Liver (tissue), 8 donors: ENCODE measurements at regions not wholly inside any gene's neighbourhood (a gene's known extent, or its start where the extent isn't known, plus 50 kb on each side); places are given as distances from the start of the nearest gene placed in this dataset.

ENCODE experiments used
- DNase-seq: peaks from one replicate; pipeline ENCODE4 v3.0.0-alpha.2; 2017; ENCODE audit warnings: low spot score
- H3K27ac ChIP-seq, 2 donors: one replicate each; pipeline ENCODE4 v1.7.0; 2013; ENCODE audit warnings: inconsistent platforms in 2 of 2, low read length in 2 of 2, control low read depth in 1 of 2, low read depth in 1 of 2, mild to moderate bottlenecking in 1 of 2
- H3K27me3 ChIP-seq, 4 donors: one replicate each; pipeline versions ENCODE4 v1.6.1 to v1.7.0; 2013; ENCODE audit warnings: low read length in 3 of 4, inconsistent platforms in 1 of 4, mild to moderate bottlenecking in 1 of 4, moderate library complexity in 1 of 4; ENCODE audit not compliant: control insufficient read depth in 4 of 4, insufficient read depth in 4 of 4
- H3K36me3 ChIP-seq, 4 donors: one replicate each; pipeline versions ENCODE4 v1.6.1 to v1.7.0; 2013; ENCODE audit warnings: low read length in 3 of 4, mild to moderate bottlenecking in 3 of 4, low read depth in 1 of 4, moderate library complexity in 1 of 4; ENCODE audit not compliant: control insufficient read depth in 4 of 4, insufficient read depth in 3 of 4
- H3K4me1 ChIP-seq, 4 donors: one replicate each; pipeline versions ENCODE4 v1.6.1 to v1.7.0; 2013; ENCODE audit warnings: low read length in 3 of 4, mild to moderate bottlenecking in 3 of 4, moderate library complexity in 1 of 4; ENCODE audit not compliant: control insufficient read depth in 4 of 4, insufficient read depth in 4 of 4
- H3K4me3 ChIP-seq, 3 donors: one replicate each; pipeline versions ENCODE4 v1.6.1 to v1.7.0; 2013; ENCODE audit warnings: low read length in 3 of 3, control low read depth in 1 of 3, low read depth in 1 of 3, mild to moderate bottlenecking in 1 of 3
- H3K9ac ChIP-seq, 2 donors: one replicate each; pipeline ENCODE4 v1.7.0; 2013; ENCODE audit warnings: low read length in 2 of 2, mild to moderate bottlenecking in 2 of 2, moderate library complexity in 2 of 2, control low read depth in 1 of 2, low read depth in 1 of 2
- H3K9me3 ChIP-seq, 4 donors: one replicate each; pipeline versions ENCODE4 v1.6.1 to v1.7.0; 2013; ENCODE audit warnings: low read length in 3 of 4; ENCODE audit not compliant: control insufficient read depth in 4 of 4
- FOXA1 ChIP-seq: IDR thresholded peaks from 2 replicates; pipeline ENCODE4 v1.6.1; 2016; ENCODE audit warnings: antibody characterized with exemption
- FOXA2 ChIP-seq: IDR thresholded peaks from 2 replicates; pipeline ENCODE4 v1.6.1; 2016; ENCODE audit warnings: antibody characterized with exemption
- HNF4A ChIP-seq, 2 donors: conservative IDR thresholded peaks; 2 replicates each; pipeline ENCODE4 v1.6.1; 2016; ENCODE audit warnings: antibody characterized with exemption in 2 of 2, mild to moderate bottlenecking in 2 of 2
- HNF4G ChIP-seq: IDR thresholded peaks from 2 replicates; pipeline ENCODE4 v1.6.1; 2016; ENCODE audit warnings: antibody characterized with exemption
- JUND ChIP-seq, 2 donors: IDR thresholded peaks; 2 replicates each; pipeline ENCODE4 v1.6.1; 2016; ENCODE audit warnings: antibody characterized with exemption in 2 of 2
- NR2F2 ChIP-seq: IDR thresholded peaks from 2 replicates; pipeline ENCODE4 v1.6.1; 2016; ENCODE audit warnings: antibody characterized with exemption
- RXRA ChIP-seq, 2 donors: IDR thresholded peaks; 2 replicates each; pipeline ENCODE4 v1.6.1; 2017 to 2018; ENCODE audit warnings: antibody characterized with exemption in 2 of 2, mild to moderate bottlenecking in 1 of 2
- SP1 ChIP-seq: IDR thresholded peaks from 2 replicates; pipeline ENCODE4 v1.6.1; 2018; ENCODE audit warnings: antibody characterized with exemption, mild to moderate bottlenecking
- YY1 ChIP-seq: IDR thresholded peaks from 2 replicates; pipeline ENCODE4 v1.6.1; 2016; ENCODE audit warnings: antibody characterized with exemption, mild to moderate bottlenecking
- WGBS: extraction: QIAGEN DNeasy Blood & Tissue Kit; methylation state at CpG from one replicate; pipeline ENCODE4 v1.1.7; 2013; 5-methylcytosine and 5-hydroxymethylcytosine counted together
- TF ChIP-seq, protein P1 (sequence below): fragments of 150-350 bp; IDR thresholded peaks from 2 replicates; pipeline ENCODE4 v1.5.1; 2017; ENCODE audit warnings: improper control_type of control experiment, low read depth, low read length; ENCODE audit not compliant: missing input control
- TF ChIP-seq, protein P2 (sequence below): IDR thresholded peaks from 2 replicates; pipeline ENCODE4 v1.6.1; 2016; ENCODE audit warnings: antibody characterized with exemption
- TF ChIP-seq, protein P3 (sequence below): IDR thresholded peaks from 2 replicates; pipeline ENCODE4 v1.6.1; 2016; ENCODE audit warnings: antibody characterized with exemption
- TF ChIP-seq, protein P4 (sequence below): IDR thresholded peaks from 2 replicates; pipeline ENCODE4 v1.6.1; 2016; ENCODE audit warnings: antibody characterized with exemption
- TF ChIP-seq, protein P5 (sequence below): IDR thresholded peaks from 2 replicates; pipeline ENCODE4 v1.6.1; 2016; ENCODE audit warnings: antibody characterized with exemption, mild to moderate bottlenecking
- donor health status: healthy.
- donor health status: healthy.
- donor health status: healthy.
- donor health status: healthy.
- donor health status: healthy.

DNA sequence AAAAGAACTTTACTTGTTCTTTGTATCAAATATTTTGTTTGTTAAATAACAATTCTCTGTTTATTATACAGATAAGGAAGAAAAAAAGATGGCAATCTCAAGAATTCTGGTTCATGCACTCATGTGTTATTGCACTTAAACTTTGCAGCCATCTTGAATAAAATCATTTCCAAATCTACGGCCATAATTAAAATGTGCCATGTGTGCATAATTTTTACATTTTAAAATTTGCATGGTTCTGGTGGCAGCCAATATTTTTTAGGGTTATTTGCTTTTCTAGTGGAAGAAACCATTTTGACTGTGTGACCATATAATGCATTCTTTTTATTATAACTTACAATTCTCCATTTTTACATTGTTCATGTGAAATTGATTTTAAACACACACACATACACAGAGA is 1518.1 kb upstream of the ZEB2 start:
- 89% methylated on average over 1 of the region's 1 CpG for WGBS
- Histone ChIP-seq H3K27me3 (no peaks in the 10 kb centered on the region), H3K4me1 (no peaks in the 10 kb centered on the region), H3K9me3 (no peaks in the 10 kb centered on the region), H3K9ac (no peak overlapping the region), H3K36me3 (no peaks in the 10 kb centered on the region), H3K27ac (no peak overlapping the region), H3K4me3 (no peak overlapping the region)
- DNase-seq, result no peak
- TF ChIP-seq HNF4G (no peak), RXRA (IDR thresholded peaks at IDR 0.05) (no peak), NR2F2 (no peak), HNF4A (conservative IDR thresholded peaks at IDR 0.05) (no peak), SP1 (no peak)
- TF ChIP-seq, protein P1, sequence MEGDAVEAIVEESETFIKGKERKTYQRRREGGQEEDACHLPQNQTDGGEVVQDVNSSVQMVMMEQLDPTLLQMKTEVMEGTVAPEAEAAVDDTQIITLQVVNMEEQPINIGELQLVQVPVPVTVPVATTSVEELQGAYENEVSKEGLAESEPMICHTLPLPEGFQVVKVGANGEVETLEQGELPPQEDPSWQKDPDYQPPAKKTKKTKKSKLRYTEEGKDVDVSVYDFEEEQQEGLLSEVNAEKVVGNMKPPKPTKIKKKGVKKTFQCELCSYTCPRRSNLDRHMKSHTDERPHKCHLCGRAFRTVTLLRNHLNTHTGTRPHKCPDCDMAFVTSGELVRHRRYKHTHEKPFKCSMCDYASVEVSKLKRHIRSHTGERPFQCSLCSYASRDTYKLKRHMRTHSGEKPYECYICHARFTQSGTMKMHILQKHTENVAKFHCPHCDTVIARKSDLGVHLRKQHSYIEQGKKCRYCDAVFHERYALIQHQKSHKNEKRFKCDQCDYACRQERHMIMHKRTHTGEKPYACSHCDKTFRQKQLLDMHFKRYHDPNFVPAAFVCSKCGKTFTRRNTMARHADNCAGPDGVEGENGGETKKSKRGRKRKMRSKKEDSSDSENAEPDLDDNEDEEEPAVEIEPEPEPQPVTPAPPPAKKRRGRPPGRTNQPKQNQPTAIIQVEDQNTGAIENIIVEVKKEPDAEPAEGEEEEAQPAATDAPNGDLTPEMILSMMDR, result no peak
- TF ChIP-seq, protein P2, sequence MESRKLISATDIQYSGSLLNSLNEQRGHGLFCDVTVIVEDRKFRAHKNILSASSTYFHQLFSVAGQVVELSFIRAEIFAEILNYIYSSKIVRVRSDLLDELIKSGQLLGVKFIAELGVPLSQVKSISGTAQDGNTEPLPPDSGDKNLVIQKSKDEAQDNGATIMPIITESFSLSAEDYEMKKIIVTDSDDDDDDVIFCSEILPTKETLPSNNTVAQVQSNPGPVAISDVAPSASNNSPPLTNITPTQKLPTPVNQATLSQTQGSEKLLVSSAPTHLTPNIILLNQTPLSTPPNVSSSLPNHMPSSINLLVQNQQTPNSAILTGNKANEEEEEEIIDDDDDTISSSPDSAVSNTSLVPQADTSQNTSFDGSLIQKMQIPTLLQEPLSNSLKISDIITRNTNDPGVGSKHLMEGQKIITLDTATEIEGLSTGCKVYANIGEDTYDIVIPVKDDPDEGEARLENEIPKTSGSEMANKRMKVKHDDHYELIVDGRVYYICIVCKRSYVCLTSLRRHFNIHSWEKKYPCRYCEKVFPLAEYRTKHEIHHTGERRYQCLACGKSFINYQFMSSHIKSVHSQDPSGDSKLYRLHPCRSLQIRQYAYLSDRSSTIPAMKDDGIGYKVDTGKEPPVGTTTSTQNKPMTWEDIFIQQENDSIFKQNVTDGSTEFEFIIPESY, result no peak
- TF ChIP-seq, protein P3, sequence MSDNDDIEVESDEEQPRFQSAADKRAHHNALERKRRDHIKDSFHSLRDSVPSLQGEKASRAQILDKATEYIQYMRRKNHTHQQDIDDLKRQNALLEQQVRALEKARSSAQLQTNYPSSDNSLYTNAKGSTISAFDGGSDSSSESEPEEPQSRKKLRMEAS, result no peak

DNA sequence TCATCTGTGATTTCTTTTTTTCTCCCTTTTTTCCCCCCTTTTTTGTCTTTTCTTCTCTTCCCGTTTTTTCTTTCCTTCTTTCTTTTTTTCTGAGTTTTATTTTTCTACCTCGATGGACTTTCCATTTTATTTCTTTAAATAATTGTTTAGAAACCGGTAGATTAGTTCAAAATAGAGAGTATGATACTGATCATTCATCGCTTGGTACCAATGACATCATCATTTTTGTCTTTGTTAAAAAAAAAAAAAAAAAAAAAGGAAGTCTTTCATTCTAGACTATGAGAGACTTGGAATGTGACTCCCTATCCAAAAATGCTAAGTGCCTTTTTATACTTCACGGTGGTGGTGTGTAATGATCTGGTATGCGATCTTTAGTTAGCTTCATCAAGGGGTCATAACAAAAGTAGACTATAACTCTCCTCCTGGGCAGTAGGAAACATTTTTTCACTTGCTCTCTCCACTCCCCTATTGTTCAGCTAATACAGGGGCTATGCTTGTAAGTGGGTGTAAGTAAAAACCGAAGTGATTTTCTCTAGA is 1517.5 kb upstream of the ZEB2 start:
- 85% methylated on average over 7 of the region's 7 CpGs for WGBS
- H3K4me1 ChIP-seq, result no peaks in the 10 kb centered on the region

DNA sequence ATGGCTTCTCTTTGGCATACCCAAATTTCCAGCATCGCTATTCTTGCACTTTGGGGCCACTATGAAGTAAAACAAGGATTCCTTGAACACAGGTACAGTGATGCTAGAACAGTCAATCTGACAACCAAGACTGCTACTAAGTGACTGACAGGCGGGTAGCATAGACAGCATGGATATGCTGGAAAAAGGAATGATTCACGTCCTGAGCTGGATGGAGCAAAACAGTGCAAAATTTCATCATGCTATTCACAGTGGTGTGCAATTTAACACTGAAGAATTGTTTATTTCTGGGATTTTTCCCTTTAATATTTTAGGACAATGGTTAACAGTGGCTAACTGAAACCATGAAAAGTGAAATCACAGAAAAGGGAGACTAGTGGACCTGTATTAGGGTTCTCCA is 1511.2 kb upstream of the ZEB2 start:
- H3K36me3 ChIP-seq, result no peaks in the 10 kb centered on the region
- DNase-seq, result no peak
- WGBS, result 84% methylated on average over 3 of the region's 3 CpGs
- no peak overlapping the region for H3K9ac ChIP-seq
- no peak overlapping the region for H3K27ac ChIP-seq
- TF ChIP-seq RXRA (IDR thresholded peaks at IDR 0.05), result no peak
- TF ChIP-seq HNF4G, result no peak
- no peak for TF ChIP-seq YY1
- TF ChIP-seq, protein P2, result no peak
- no peak for TF ChIP-seq FOXA2
- no peak for TF ChIP-seq SP1
- no peak for TF ChIP-seq FOXA1
- no peak for TF ChIP-seq JUND (IDR thresholded peaks at IDR 0.05)
- TF ChIP-seq, protein P4, sequence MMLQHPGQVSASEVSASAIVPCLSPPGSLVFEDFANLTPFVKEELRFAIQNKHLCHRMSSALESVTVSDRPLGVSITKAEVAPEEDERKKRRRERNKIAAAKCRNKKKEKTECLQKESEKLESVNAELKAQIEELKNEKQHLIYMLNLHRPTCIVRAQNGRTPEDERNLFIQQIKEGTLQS, result no peak
- TF ChIP-seq, protein P5, sequence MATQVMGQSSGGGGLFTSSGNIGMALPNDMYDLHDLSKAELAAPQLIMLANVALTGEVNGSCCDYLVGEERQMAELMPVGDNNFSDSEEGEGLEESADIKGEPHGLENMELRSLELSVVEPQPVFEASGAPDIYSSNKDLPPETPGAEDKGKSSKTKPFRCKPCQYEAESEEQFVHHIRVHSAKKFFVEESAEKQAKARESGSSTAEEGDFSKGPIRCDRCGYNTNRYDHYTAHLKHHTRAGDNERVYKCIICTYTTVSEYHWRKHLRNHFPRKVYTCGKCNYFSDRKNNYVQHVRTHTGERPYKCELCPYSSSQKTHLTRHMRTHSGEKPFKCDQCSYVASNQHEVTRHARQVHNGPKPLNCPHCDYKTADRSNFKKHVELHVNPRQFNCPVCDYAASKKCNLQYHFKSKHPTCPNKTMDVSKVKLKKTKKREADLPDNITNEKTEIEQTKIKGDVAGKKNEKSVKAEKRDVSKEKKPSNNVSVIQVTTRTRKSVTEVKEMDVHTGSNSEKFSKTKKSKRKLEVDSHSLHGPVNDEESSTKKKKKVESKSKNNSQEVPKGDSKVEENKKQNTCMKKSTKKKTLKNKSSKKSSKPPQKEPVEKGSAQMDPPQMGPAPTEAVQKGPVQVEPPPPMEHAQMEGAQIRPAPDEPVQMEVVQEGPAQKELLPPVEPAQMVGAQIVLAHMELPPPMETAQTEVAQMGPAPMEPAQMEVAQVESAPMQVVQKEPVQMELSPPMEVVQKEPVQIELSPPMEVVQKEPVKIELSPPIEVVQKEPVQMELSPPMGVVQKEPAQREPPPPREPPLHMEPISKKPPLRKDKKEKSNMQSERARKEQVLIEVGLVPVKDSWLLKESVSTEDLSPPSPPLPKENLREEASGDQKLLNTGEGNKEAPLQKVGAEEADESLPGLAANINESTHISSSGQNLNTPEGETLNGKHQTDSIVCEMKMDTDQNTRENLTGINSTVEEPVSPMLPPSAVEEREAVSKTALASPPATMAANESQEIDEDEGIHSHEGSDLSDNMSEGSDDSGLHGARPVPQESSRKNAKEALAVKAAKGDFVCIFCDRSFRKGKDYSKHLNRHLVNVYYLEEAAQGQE, result no peak
- H3K4me3 ChIP-seq, result no peak overlapping the region
- no peaks in the 10 kb centered on the region for H3K9me3 ChIP-seq
- no peaks in the 10 kb centered on the region for H3K27me3 ChIP-seq
- H3K4me1 ChIP-seq, result no peaks in the 10 kb centered on the region

More for the DNA sequence above, 1517.5 kb upstream of the ZEB2 start:
- no peaks in the 10 kb centered on the region for H3K9me3 ChIP-seq
- H3K36me3 ChIP-seq, result no peaks in the 10 kb centered on the region
- no peak overlapping the region for H3K4me3 ChIP-seq
- no peaks in the 10 kb centered on the region for H3K27me3 ChIP-seq
- TF ChIP-seq NR2F2, result no peak
- no peak overlapping the region for H3K9ac ChIP-seq
- no peak overlapping the region for H3K27ac ChIP-seq
- DNase-seq, result no peak
